Astrocyte of the hippocampus (primary cell): ENCODE measurements at regions not wholly inside any gene's neighbourhood (a gene's known extent, or its start where the extent isn't known, plus 50 kb on each side); places are given as distances from the start of the nearest gene placed in this dataset.
"Not testable (repeated sequence)": the region's sequence is repeated elsewhere in the genome, so short reads cannot be mapped to it uniquely, and the experiment has no call there.

Source experiments
- DNase-seq: peaks from one replicate; pipeline ENCODE4 v3.0.0; 2011; ENCODE audit warnings: low read depth, low spot score

DNA sequence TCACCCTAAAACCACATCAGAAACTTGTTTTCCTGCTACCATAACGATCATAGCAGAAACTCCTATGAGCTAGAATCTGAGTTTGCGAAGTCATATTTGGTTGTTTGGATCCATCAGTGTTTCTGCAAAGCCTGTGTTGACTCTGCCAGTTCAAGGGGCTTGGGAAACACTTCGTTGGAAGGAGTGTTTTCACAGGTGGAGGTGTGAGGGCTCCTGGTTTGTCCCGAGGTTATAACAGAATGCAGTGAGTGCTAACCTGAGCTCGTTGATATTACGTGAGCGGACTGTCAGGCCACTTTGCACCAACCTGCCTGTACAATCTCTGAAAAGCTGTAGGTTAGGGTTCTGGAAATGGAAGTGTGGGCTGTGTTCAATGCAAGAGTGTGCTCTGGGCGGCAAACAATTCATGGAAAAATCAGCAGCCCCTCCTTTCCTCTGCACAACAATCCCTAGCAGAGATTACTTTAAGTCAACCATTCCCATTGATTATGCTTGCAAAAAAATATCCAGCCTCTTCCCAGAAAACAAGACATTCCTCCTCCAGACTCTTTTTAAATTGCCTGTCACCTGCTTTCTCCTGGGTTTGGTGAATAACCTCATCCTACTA is 622.0 kb downstream of the TYW1 start:
- DNase-seq: no peak

DNA sequence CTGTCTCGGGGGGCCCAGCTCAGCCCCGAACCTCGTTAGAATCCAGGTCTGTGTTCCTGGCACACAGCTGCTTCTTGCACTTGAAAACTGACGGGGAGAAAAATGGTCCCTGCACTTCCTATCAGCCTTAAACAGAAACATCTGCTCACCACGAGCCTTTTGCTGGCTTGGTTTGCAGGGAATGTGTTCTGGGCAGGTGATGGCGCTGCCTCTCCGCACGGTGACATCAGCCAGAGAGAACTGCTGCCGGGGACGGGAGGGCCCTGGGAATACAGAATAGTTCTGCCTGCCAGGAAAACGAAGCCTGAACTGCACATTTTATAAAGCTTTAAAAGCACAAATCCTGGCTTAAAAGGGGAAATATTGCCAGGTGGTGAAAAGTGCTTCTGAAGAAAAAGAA is 622.5 kb downstream of the TYW1 start:
- DNase-seq: peak; percentile 28

DNA sequence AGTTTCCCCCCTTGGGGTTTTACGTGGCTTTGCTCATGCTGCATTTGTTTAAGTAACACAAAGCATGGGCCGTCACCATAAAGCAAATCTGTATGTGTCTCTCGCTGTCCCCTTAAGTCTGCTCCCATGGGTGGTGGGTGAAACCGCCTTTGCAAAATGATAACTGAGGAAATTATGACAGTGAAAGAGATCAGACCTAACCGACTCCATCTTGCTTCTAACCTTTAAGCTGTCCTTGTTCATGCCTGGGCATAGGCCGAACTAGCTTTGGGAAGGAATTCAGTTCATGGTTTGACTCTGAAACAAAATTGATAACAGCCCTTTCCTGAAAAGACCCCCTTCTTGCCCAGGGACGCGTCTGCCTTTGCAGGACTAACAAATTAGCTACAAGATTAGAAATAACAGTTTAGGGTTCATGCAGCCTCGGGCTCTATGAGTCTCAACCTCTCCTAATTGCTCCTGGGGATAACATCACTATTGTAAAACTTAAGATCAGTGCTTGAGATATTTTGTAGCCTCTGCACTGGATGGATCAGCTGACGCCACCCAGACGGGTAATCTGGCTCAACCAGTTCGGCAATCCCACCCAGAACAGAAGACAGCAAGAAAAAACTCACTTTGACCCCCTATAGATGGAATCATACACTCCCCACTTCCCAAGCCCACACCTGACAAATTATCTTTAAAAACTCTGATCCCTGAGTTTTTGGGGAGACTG is 623.7 kb downstream of the TYW1 start:
- DNase-seq: no peak

DNA sequence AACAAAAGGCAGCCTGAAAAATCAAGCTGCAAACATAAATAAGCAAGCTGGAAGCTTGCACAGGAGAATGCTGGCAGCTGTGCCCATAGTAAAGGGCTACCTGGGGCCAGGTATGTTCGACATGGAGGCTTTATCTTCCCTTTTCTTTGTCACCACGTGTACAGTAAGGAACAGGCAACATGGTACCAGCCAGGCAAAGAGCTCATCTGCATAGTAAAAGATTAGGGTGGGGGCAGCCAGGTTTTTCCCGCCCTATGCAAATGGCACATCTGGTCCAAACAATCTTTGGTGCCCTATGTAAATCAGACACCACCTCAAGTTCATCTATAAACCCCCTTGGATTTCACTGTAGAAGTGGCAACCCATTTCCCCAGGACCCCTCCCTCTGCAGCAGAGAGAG is 625.1 kb downstream of the TYW1 start:
- no peak for DNase-seq

DNA sequence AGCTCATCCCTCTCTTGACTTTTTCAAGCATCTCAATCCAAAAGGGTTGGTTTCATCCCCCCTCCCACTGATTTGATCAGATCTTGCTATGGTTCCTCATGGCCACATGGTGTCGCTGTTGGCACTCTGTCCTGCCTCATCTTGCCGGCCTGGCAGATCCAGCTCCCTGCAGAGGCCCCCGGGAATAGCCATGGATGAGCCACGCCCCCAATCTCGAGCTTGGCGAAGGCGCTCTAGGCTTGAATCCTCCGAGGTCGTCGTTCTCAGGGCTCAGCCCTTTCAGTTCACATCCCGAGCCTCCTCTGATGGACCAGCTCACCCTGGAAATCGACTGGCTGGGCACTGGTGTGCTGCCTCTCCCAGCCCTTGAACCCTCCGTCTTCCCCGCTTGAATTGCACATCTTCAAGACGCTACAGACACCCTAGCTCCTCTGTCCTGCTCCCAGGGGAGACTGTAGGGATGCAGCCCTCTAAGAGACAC is 628.7 kb downstream of the TYW1 start:
- peak; percentile 88 for DNase-seq

DNA sequence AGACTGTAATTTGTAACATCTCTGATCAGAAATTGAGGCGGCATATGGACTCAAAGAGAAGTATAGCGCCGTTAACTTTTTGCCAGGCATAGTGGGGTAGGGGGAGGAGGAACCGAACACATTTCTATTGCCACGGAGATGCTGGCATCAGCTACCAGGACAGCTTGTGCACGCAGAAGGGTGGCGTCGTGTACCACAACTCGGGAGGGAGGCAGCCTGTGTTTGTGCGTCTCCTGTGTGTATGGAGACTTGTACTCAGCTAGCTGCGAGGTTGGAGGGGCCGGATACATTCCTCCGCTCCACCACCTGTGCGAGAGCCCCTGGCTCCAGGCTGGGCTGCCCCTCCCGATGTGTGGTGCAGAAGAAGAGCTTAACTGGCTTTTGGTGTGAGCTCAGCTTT is 634.8 kb downstream of the TYW1 start:
- DNase-seq: peak; percentile 3

DNA sequence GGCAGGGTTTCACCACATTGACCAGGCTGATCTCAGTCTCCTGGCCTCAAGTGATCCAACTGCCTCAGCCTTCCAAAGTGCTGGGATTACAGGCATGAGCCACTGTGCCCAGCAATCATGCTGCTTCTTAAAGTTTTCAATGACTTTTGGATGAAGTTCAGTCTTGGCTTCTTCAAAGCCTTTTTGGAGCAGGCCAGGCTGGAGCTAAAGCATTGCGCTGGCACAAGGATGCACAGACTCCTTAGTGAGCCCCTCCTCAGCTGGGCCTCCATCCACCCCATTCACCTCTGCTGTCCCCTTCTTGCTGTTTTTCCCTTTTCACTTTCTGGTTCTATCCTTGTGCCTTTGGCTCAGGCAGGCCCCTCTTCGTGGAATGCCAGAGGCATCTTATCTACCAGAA is 638.6 kb downstream of the TYW1 start:
- no peak for DNase-seq

DNA sequence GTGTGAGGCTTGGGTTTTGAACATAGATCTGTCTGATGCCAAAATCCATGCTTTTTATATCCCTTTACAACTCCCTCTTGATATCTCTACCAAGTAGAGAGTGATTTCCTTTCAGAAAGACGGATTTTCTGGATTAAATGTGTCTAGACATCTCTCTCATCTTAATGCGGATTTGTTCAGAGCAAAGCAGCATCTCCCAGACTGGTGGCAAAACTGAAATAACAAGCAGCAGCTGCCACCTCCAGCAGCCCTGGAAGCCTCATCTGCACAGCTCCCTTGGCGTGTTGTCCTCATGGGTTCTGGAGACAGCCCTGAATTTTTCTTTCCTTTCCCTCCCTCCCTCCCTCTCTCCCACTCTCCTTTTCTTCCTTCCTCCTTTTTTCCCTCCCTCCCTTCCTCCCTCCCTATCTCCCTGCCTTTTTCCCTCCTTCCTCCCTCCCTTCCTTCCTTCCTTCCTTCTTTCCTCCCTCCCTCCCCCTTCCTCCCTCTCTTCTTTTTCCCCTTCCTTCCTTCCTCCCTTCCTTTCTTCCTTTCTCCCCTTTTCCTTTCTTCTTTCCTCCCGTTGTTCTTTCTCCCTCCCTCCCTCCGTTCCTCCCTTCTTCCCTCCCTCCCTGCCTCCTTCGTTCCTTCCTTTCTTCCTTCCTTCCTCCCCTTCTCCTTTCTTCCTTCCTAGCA is 639.9 kb downstream of the TYW1 start:
- DNase-seq: no peak

DNA sequence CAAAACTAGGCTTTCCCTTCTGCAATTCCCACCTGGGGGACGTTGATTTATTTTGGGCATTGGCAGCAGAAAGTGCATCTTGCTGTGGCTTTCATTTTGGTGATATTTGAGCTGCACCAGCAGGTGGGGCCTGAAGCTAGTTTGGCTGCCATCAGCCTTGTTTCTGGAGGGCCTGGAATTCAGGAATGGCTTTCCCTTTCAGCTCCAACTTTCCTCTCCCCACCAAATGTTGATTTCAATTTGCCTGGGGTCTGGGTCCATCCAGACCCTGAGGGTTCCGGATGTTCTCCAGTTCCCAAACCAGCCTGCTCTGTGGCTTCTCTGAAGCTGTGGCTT is 640.4 kb downstream of the TYW1 start:
- peak; percentile 12 for DNase-seq

DNA sequence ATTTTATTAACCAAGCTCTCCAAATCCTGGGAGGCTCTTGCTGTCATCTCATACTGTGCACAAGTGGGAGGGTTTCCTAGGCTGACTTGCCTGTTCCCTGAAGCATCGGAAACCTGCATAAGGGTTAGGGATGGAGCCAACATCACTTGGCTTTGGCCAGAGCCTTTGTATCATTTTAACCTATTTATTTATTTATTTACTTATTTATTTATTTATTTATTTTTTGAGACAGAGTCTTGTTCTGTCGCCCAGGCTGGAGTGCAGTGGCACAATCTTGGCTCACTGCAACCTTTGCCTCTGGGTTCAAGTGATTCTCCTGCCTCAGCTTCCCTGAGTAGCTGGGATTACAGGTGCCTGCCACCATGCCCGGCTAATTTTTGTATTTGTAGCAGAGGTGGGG is 645.9 kb downstream of the TYW1 start:
- not testable (repeated sequence) for DNase-seq

DNA sequence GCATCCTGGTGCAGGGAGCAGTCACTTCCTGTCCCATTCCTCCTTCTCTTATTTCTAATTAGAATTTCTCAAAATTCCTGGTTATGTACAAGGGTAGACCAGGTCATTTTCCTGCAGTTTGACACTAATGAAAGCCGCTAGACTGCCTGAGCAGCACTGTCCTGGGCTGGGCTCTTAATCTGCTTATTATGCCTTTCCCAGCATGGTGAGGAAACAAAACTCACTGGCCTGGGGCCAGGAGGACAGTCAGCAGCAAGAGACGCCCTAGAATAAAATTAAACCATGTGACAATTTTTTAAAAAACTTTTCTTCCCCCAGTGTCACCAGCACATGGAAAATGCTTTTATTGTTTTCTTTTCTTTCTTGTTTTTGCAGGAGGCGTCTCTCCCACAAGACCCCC is 647.5 kb downstream of the TYW1 start:
- peak; percentile 5 for DNase-seq

DNA sequence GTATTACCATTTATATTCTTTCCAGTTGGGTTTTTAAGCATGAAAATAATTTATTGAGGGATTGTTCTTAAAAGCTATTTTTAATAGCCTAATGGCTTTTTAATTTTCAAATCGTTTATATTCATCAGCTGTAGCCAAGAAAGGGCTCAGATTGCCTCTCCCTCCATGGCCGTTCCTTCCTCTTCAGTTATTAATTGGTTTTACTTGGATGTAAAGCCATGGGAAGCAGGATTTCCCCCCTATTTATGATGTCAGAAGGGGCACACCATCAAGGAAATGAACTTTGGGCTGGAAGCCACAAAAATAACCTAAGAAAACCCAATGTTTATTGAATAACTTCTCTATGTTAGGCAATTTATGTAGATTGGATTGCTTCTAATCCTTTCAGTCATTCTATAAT is 656.3 kb downstream of the TYW1 start:
- DNase-seq: no peak

DNA sequence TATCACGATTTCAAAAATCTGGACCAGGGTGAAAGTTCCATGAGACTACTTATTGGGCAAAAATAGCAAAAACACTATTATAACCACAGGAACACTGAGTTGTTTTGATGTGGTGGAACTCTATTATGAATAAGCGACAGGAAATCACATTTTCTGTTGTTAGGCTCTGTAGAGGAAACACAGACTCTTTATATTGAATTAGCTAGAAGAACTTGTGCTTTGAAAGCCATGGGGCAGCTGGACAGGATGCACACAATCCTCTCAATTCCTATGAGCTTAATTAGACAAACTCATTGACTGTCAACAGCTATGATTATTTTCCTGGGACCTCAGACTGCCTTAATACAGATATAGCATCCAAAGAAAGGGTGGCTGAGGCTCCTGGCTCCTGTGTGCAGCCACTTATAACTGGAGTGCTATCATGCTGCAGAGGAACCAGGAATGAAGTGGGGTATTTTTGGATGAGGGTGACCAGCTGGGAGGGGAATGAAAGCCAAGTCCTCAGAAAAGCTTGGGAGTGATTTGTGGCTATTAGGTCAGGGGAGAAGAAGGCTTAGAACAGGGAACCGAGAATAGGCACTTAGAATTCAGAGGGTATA is 657.3 kb downstream of the TYW1 start:
- DNase-seq: no peak

DNA sequence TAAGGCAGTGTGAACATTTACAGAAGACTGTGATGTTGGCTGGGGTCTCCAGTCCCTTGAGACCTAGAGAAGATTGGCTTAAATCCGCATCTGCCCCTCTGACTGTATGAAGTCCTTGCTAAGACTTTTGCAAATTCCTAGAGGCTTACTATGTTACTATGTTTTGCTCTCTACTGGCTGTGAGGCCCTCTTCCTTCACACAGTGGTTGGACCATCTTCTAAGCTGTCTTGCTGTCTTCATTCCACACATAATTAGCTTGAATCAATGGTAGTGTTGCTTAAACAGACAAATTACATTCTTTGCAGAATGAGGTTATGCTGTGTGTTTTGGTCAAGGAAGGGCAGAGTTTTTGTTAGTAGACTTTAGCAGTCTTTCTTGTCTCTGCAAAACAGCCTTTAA is 658.0 kb downstream of the TYW1 start:
- no peak for DNase-seq

DNA sequence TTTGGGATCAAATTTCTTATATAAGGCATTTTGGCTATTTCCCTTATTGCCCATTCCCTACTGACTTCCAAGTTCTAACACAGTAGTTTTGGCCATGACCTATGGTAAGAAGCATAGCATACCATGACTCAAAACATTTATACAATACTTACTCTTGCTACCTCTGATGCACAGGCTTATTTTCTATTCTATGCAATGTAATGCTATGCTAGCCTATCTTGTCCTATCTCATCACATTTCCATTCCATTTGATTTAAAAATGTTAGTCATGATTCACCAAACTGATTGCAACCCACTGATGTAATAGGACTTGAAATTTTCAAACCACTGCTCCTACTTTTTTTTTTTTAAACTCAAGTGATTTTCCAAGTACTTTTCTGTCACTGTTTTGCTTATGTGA is 658.5 kb downstream of the TYW1 start:
- no peak for DNase-seq

DNA sequence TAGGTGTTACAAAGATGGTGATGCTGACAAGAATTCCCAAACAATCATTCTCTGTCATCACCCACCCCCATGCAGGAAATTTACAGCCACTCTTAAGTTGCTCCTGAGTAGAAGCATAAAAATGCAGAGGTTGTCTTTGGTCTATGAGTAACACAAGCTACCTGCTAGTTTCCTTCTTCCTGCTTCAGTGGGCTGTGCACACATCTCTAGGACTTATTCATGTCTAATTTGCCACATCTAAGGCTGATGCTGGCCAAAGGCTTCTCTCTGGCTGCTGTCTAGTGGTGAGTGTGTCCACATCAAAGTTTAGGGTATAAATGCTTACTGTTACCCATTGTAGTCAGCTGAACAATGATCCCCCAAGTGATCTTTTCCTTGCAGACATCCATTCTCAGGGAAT is 662.5 kb downstream of the TYW1 start:
- DNase-seq: no peak

DNA sequence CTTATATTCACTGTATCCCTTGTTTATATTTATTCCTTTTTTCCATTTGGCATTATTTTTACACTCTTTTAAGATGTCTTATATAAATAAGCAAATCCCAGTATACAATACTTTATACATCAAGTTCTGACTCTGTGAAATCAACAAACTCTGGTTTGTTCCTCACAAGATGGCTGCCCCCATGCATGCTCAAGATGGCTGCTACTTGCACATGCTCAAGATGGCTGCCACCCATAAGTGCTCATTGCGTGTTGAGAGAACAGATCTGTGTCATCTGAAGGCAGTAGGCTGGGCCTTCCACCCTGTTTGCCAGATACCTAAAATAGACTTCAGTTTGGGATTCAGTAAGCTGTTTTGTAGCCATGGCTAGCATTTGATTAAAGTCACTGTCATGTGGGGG is 666.2 kb downstream of the TYW1 start:
- DNase-seq: no peak

DNA sequence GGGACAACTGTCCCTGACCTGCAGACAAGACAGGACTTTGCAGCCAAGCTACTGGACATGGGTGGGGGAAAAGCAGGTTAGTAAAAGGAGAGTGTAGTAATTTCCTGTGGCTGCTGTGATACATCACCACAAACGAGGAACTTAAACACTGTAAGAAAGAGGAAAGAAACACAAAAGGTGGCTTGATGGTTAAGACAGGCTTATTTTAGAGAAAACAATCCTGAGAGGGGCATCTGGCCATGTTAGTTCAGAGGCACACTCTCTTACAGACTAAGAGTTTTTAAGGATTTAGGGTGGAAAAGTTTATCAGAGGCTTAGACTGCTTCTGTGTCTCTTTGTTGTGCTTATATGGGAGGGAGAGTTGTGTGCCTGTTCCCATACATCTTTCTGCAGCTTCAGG is 667.0 kb downstream of the TYW1 start:
- DNase-seq: no peak

DNA sequence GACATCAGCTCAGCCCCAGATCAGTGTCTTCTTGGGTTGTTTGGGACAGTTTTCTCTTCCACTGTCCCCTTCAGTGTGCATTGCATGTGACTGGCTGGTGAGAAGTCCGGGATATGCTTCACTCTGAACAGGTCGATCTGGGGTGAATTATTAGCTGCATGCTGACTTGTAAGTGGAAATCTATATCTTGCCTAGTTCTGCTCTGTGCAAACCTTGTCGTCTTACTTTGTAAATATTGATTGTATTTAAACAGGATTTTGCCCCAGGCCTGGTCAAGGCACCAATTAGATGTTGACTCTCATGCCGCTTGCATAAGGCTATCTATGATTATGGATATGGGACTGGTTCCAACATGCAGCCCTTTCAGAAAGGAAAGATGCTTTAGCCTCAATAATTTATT is 669.7 kb downstream of the TYW1 start:
- not testable (repeated sequence) for DNase-seq

DNA sequence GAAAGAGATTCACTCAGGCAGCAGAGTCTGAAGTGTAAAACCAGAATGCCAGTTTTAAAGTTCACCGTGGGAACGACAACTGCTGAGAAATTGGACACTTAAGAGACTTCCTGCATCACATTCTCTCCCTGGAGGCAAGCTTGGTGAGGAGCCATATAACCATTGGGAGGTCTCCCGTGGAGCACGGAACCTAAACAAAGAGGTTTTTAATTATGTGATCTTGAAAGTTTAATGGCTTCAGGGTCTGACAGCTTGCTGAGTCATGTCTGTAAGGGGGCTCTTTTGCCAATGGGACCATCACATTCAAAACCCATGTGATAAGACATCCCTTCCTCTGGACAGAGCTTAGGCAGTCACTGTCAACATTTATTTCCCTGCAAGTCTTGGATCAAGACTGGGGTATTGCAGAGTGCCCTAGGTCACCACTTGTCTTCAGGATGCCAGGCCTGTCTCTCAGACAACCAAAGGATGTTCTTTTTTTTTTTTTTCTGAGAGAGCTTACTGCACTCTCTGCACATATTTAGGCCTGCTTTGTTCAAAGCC is 674.4 kb downstream of the TYW1 start:
- no peak for DNase-seq

DNA sequence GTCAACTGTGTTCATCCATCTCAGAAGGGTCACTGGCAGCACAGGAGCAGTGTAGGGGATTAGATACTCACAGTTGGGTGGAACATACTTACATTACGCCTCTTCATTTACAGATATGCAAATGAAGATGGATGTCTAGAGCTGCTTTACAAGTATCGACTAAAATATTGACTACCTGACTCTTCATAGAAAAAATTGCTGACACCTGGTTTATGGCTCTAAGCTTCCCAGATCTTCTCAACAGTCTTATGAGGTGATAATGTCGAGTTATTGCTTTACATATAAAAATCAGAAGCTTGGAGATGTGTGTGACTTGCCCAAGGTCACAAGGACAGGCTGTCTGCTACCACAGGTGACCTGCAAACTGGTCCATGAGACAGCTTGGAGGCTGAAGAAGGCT is 677.2 kb downstream of the TYW1 start:
- DNase-seq: no peak

DNA sequence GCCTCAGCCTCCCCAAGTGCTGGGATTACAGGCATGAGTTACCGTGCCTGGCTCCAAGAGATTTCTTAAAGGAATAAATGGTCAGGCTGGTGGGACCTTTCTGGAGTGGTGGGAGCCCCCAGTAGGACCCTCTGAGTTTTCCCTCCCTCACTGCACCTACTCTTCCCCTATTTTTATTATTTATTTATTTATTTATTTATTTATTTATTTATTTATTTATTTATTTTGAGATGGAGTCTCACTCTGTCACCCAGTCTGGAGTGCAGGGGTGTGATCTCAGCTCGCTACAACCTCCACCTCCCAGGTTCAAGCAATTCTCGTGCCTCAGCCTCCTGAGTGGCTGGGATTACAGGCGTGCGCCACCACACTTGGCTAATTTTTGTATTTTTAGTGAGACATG is 678.2 kb downstream of the TYW1 start:
- DNase-seq: not testable (repeated sequence)
